ENCODE measurements at regions not wholly inside any gene's neighbourhood (a gene's known extent, or its start where the extent isn't known, plus 50 kb on each side); places are given as distances from the start of the nearest gene placed in this dataset.

DNA sequence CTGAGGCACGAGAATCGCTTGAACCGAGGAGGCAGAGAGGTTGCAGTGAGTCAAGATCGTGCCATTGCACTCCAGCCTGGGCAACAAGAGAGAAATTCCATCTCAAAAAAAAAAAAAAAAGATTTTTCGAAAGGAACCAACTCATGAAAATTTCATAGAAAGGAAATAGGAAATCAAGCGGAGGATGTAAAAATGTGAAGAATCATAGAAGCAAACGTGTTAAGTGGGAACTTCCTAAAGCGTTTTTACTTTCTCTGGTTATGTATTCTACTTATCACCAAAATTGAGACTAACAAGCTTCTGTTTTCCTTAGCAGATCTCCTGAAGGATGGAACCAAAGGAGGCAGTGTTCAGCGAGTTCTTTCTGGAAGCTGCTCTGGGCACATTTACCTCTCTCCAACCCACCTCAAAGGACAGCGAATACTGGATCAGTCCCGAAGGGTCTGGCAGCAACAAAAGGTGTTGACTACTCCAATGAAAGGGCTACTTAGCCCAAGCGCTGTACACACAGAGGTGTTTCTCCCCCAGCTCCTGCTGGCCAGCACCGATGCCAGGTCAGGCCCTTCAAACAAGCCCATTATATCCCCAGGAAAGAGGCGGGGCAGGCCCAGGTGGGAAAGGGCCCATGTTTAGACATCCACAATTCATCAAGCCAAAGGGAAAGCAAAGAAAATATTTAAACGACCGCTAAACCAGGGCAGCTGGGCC lies 327.5 kb upstream of the JARID2 start (continued):
- no peak for TF ChIP-seq PTBP1 (IDR thresholded peaks at IDR 0.05; ENCODE audit: low read depth, low read length, poor library complexity, severe bottlenecking)
- TF ChIP-seq, protein P1, sequence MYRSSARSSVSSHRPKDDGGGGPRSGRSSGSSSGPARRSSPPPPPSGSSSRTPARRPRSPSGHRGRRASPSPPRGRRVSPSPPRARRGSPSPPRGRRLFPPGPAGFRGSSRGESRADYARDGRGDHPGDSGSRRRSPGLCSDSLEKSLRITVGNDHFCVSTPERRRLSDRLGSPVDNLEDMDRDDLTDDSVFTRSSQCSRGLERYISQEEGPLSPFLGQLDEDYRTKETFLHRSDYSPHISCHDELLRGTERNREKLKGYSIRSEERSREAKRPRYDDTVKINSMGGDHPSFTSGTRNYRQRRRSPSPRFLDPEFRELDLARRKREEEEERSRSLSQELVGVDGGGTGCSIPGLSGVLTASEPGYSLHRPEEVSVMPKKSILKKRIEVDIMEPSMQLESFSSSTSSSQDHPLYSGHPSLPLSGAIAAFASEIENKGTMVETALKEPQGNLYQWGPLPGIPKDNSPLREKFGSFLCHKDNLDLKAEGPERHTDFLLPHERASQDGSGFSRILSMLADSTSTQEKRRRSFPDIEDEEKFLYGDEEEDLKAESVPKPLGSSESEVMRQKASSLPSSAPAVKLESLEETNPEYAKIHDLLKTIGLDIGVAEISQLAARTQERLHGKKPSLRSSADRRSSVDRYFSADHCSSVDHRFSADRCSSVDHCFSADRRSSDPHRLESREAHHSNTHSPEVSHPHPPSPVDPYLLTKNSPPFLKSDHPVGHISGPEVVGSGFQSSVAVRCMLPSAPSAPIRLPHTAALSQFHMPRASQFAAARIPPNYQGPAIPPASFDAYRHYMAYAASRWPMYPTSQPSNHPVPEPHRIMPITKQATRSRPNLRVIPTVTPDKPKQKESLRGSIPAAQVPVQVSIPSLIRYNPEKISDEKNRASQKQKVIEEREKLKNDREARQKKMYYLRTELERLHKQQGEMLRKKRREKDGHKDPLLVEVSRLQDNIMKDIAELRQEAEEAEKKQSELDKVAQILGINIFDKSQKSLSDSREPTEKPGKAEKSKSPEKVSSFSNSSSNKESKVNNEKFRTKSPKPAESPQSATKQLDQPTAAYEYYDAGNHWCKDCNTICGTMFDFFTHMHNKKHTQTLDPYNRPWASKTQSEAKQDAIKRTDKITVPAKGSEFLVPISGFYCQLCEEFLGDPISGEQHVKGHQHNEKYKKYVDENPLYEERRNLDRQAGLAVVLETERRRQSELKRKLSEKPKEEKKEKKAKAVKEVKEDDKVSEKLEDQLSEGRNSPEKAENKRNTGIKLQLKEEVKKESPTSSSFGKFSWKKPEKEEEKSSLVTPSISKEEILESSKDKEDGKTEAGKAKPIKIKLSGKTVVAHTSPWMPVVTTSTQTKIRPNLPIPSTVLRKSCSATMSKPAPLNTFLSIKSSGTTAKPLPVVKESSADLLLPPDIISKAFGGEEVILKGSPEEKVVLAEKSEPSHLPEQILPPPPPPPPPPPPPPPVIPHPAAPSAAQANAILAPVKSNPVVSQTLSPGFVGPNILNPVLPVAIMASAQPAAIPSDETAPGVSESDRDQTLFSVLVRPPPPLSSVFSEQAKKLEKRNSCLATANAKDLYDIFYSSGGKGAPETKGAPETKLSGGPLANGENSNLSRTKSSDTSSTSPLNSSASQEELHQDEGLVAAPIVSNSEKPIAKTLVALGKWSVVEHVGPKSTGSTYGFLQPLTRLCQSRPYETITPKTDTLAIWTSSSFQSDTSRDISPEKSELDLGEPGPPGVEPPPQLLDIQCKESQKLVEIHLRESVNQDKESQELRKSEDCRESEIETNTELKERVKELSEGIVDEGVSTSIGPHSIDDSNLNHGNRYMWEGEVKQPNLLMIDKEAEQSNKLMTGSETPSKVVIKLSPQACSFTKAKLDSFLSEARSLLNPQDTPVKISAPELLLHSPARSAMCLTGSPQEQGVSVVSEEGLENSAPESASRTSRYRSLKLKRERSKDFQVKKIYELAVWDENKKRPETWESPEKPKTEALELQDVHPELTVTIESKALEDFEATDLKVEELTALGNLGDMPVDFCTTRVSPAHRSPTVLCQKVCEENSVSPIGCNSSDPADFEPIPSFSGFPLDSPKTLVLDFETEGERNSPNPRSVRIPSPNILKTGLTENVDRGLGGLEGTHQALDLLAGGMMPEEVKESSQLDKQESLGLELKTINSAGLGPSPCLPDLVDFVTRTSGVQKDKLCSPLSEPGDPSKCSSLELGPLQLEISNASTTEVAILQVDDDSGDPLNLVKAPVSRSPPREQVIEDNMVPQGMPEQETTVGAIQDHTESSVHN (CRISPR knock-in tag; IDR thresholded peaks at IDR 0.05): no peak

DNA sequence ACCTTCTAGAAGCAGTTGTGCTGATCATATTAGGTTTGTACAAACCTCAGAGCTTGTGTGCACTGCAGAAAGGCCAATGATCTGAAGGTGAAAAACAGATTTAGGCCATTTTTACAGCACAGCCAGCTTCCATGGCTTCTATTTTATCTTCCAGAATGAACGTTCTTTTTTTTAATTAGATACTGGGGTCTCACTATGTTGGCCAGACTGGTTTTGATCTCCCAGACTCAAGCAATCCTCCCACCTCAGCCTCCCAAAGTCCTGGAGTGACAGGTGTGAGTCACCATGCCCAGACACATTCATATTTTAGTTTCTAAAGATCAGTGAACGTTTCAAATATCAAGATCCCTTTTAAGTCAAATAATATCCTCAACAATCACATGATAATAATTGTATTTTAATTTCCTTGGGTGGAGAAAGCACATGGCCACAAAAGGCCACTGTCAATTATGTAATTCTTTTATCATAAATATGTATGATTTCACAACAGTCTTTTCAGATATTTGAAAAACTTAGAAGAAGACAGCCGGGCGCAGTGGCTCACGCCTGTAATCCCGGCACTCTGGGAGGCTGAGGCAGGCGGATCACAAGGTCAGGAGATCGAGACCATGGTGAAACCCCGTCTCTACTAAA lies 326.7 kb upstream of the JARID2 start:
- peaks cover 0 to 21% of the 10 kb centered on the region in 2 experiments; a peak in 3 of 5 replicates for H3K27me3 ChIP-seq (ENCODE audit: control insufficient read depth in 1 of 2, insufficient read depth in 2 of 2, low read length in 2 of 2)
- BruUV-seq (replicated peaks): no TSS peak
- no peaks in the 10 kb centered on the region for H4K20me1 ChIP-seq (ENCODE audit: insufficient read depth, low read length)
- H3K9me3 ChIP-seq (ENCODE audit: low read length): no peaks in the 10 kb centered on the region
- ChIA-PET POLR2A (no interaction called here), CTCF (ENCODE audit: low intra/inter-chr PET ratio, low total read pairs) (no interaction called here)
- DNase-seq (ENCODE audit: low spot score): no peak
- no peak overlapping the region for H3K9ac ChIP-seq (ENCODE audit: insufficient read depth, low read depth, low read length)
- no peak overlapping the region for H3K27ac ChIP-seq (ENCODE audit: extremely low read length, insufficient read depth, low read length)
- intact Hi-C loops (cut with micrococcal nuclease; ENCODE audit: unreplicated experiment): no loop called here
- TF ChIP-seq, protein P2, sequence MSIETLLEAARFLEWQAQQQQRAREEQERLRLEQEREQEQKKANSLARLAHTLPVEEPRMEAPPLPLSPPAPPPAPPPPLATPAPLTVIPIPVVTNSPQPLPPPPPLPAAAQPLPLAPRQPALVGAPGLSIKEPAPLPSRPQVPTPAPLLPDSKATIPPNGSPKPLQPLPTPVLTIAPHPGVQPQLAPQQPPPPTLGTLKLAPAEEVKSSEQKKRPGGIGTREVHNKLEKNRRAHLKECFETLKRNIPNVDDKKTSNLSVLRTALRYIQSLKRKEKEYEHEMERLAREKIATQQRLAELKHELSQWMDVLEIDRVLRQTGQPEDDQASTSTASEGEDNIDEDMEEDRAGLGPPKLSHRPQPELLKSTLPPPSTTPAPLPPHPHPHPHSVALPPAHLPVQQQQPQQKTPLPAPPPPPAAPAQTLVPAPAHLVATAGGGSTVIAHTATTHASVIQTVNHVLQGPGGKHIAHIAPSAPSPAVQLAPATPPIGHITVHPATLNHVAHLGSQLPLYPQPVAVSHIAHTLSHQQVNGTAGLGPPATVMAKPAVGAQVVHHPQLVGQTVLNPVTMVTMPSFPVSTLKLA (IDR thresholded peaks at IDR 0.05): 0 out of 2 replicates have a peak, but pooled peaks have one; percentile 4
- no peak for TF ChIP-seq CREM (IDR thresholded peaks at IDR 0.05)
- no peak for TF ChIP-seq CREM (CRISPR knock-in tag; IDR thresholded peaks at IDR 0.05)
- ATAC-seq: no peak
- no peaks in the 10 kb centered on the region for H3K4me1 ChIP-seq (ENCODE audit: insufficient read depth, low read length)
- 63% methylated on average over 9 of the region's 9 CpGs for WGBS (ENCODE audit: low lambda C conversion rate)
- H3K79me2 ChIP-seq (ENCODE audit: insufficient read depth, low read length): no peaks in the 10 kb centered on the region
- no peak overlapping the region for H2AFZ ChIP-seq (ENCODE audit: low read length)
- no peaks in the 10 kb centered on the region for H3K36me3 ChIP-seq (replicated peaks in 1 of 2; ENCODE audit: control insufficient read depth in 1 of 2, insufficient read depth in 2 of 2, low read length in 2 of 2)
- in situ Hi-C loops (cut with HindIII; ENCODE audit: extremely low pct_ligation_motif_present, low pct_unique_long_range_greater_than_20kb): no loop called here
- H3K4me2 ChIP-seq (ENCODE audit: low read depth, low read length): no peak overlapping the region
- H3K4me3 ChIP-seq (replicated peaks in 1 of 3; ENCODE audit: insufficient read depth in 1 of 3, low read depth in 2 of 3, low read length in 3 of 3): no peak overlapping the region
- FAIRE-seq: no peak

Data from HepG2 (cell line).